H9 (cell line): ENCODE measurements at regions not wholly inside any gene's neighbourhood (a gene's known extent, or its start where the extent isn't known, plus 50 kb on each side); places are given as distances from the start of the nearest gene placed in this dataset.

Experiments used
- DNase-seq: peaks from one replicate; pipeline ENCODE4 v3.0.0-alpha.2; 2017
- H2AFZ ChIP-seq: one replicate; pipeline ENCODE4 v1.6.1; 2013; ENCODE audit warnings: mild to moderate bottlenecking, low read length, control low read depth, moderate library complexity
- H2AK5ac ChIP-seq: 2 replicates; pipeline ENCODE4 v1.6.1; 2013; ENCODE audit warnings: low read length, control low read depth, mixed read lengths; ENCODE audit not compliant: insufficient read length
- H2BK120ac ChIP-seq: one replicate; pipeline ENCODE4 v1.6.1; 2013; ENCODE audit warnings: low read depth, mild to moderate bottlenecking, low read length, control low read depth, inconsistent platforms; ENCODE audit not compliant: poor library complexity, severe bottlenecking
- H2BK12ac ChIP-seq: 2 replicates; pipeline ENCODE4 v1.6.1; 2013; ENCODE audit warnings: low read length, control low read depth, mixed read lengths, low read depth; ENCODE audit not compliant: insufficient read length
- H2BK15ac ChIP-seq: 2 replicates; pipeline ENCODE4 v1.6.1; 2013; ENCODE audit warnings: low read depth, low read length, control low read depth
- H2BK20ac ChIP-seq: one replicate; pipeline ENCODE4 v1.6.1; 2013; ENCODE audit warnings: low read depth, mild to moderate bottlenecking, low read length, control low read depth, inconsistent platforms; ENCODE audit not compliant: poor library complexity, severe bottlenecking
- H2BK5ac ChIP-seq: 2 replicates; pipeline ENCODE4 v1.6.1; 2013; ENCODE audit warnings: low read length, control low read depth, mixed read lengths; ENCODE audit not compliant: insufficient read length
- H3K14ac ChIP-seq: 2 replicates; pipeline ENCODE4 v1.6.1; 2013; ENCODE audit warnings: low read length, control low read depth; ENCODE audit not compliant: insufficient read depth
- H3K18ac ChIP-seq: 2 replicates; pipeline ENCODE4 v1.6.1; 2013; ENCODE audit warnings: low read depth, mild to moderate bottlenecking, mixed read lengths, low read length, control low read depth; ENCODE audit not compliant: insufficient read length
- H3K23ac ChIP-seq: 2 replicates; pipeline ENCODE4 v1.6.1; 2013; ENCODE audit warnings: low read length, control low read depth, mixed read lengths, low read depth; ENCODE audit not compliant: insufficient read length
- H3K23me2 ChIP-seq: 2 replicates; pipeline ENCODE4 v1.6.1; 2013; ENCODE audit warnings: low read depth, mild to moderate bottlenecking, mixed read lengths, low read length, control low read depth; ENCODE audit not compliant: insufficient read length, poor library complexity, severe bottlenecking
- H3K27ac ChIP-seq: 2 replicates; pipeline ENCODE4 v1.5.1; 2013; ENCODE audit warnings: low read length, control low read depth, mixed read lengths, low read depth; ENCODE audit not compliant: insufficient read length
- H3K27me3 ChIP-seq: 2 replicates; pipeline ENCODE4 v1.6.1; 2013; ENCODE audit warnings: low read length, control low read depth, inconsistent platforms; ENCODE audit not compliant: insufficient read depth
- H3K4ac ChIP-seq: 2 replicates; pipeline ENCODE4 v1.6.1; 2013; ENCODE audit warnings: low read depth, mild to moderate bottlenecking, control low read depth, inconsistent platforms, low read length, moderate library complexity
- H3K4me1 ChIP-seq: 2 replicates; pipeline ENCODE4 v1.6.1; 2013; ENCODE audit warnings: low read length, control low read depth, inconsistent platforms; ENCODE audit not compliant: insufficient read depth
- H3K4me2 ChIP-seq: 2 replicates; pipeline ENCODE4 v1.6.1; 2013; ENCODE audit warnings: low read length, control low read depth, mixed read lengths; ENCODE audit not compliant: insufficient read length, insufficient read depth
- H3K56ac ChIP-seq: 2 replicates; pipeline ENCODE4 v1.6.1; 2013; ENCODE audit warnings: low read depth, mild to moderate bottlenecking, mixed read lengths, low read length, control low read depth; ENCODE audit not compliant: insufficient read length
- H3K79me1 ChIP-seq: 2 replicates; pipeline ENCODE4 v1.6.1; 2013; ENCODE audit warnings: low read depth, mild to moderate bottlenecking, moderate library complexity, low read length, control low read depth, inconsistent platforms; ENCODE audit not compliant: insufficient read depth, poor library complexity, severe bottlenecking
- H3K79me2 ChIP-seq: 2 replicates; pipeline ENCODE4 v1.6.1; 2013; ENCODE audit warnings: low read length, control low read depth, inconsistent platforms; ENCODE audit not compliant: insufficient read depth
- H3K9ac ChIP-seq: 2 replicates; pipeline ENCODE4 v1.6.1; 2013; ENCODE audit warnings: low read length, control low read depth, mixed read lengths; ENCODE audit not compliant: insufficient read length; ENCODE audit errors: extremely low read depth
- H3K9me3 ChIP-seq: one replicate; pipeline ENCODE4 v1.6.1; 2013; ENCODE audit warnings: low read depth, low read length, inconsistent platforms; ENCODE audit not compliant: control insufficient read depth
- H3T11ph ChIP-seq: one replicate; pipeline ENCODE4 v1.6.1; 2013; ENCODE audit warnings: mild to moderate bottlenecking, low read length, control low read depth, inconsistent platforms
- H4K20me1 ChIP-seq: one replicate; pipeline ENCODE4 v1.6.1; 2013; ENCODE audit not compliant: control insufficient read depth, insufficient read length, insufficient read depth
- H4K5ac ChIP-seq: 2 replicates; pipeline ENCODE4 v1.6.1; 2013; ENCODE audit warnings: low read depth, mild to moderate bottlenecking, mixed read lengths, low read length, control low read depth; ENCODE audit not compliant: insufficient read length
- H4K8ac ChIP-seq: replicated peaks from 2 replicates; pipeline ENCODE4 v1.6.1; 2013; ENCODE audit warnings: low read length, control low read depth, mixed read lengths, low read depth; ENCODE audit not compliant: insufficient read length
- H4K91ac ChIP-seq: 2 replicates; pipeline ENCODE4 v1.6.1; 2013; ENCODE audit warnings: low read depth, mild to moderate bottlenecking, moderate library complexity, mixed read lengths, low read length, control low read depth; ENCODE audit not compliant: insufficient read length
- H3K27ac Mint-ChIP-seq, 3 experiments: 2 replicates in 2 of 3; 3 replicates in 1 of 3; pipeline ENCODE4 v1.8.0; 2020 to 2021; ENCODE audit warnings: mixed read lengths in 3 of 3, mild to moderate bottlenecking in 1 of 3, moderate library complexity in 1 of 3
- H3K27me3 Mint-ChIP-seq: 2 replicates; pipeline ENCODE4 v1.8.0; 2021; ENCODE audit warnings: low read depth, mild to moderate bottlenecking, moderate library complexity, mixed read lengths
- H3K36me3 Mint-ChIP-seq, 3 experiments: 2 replicates in 2 of 3; 3 replicates in 1 of 3; pipeline ENCODE4 v1.8.0; 2020 to 2021; ENCODE audit warnings: low read depth in 3 of 3, mixed read lengths in 3 of 3; ENCODE audit not compliant: insufficient read depth in 1 of 3
- H3K4me1 Mint-ChIP-seq, 2 experiments: 2 replicates each; pipeline ENCODE4 v1.8.0; 2020; ENCODE audit warnings: mixed read lengths in 2 of 2
- H3K4me3 Mint-ChIP-seq, 2 experiments: 2 replicates in 1 of 2; 3 replicates in 1 of 2; pipeline ENCODE4 v1.8.0; 2020 to 2021; ENCODE audit warnings: mild to moderate bottlenecking in 2 of 2, mixed read lengths in 2 of 2, moderate library complexity in 1 of 2
- H3K9me3 Mint-ChIP-seq, 2 experiments: 2 replicates in 1 of 2; 3 replicates in 1 of 2; pipeline ENCODE4 v1.8.0; 2020; ENCODE audit warnings: mild to moderate bottlenecking in 2 of 2, mixed read lengths in 2 of 2, moderate library complexity in 1 of 2
- CTCF ChIP-seq: fragments of 200-600 bp; sonication (generic); conservative IDR thresholded peaks from 3 replicates; pipeline ENCODE4 v1.8.0; 2021; ENCODE audit warnings: antibody characterized with exemption, mild to moderate bottlenecking
- WGBS: extraction: QIAGEN DNeasy Blood & Tissue Kit; methylation state at CpG from one replicate; pipeline ENCODE4 v1.1.7; 2013; ENCODE audit warnings: missing lambda C conversion rate, low lambda C conversion rate, mixed read lengths; ENCODE audit not compliant: insufficient read length; ENCODE audit errors: extremely low coverage; 5-methylcytosine and 5-hydroxymethylcytosine counted together

GRCh38 chr5:58239731-58240130, 220.2 kb downstream of the PLK2 start:
- Mint-ChIP-seq H3K27me3 (no peaks in the 10 kb centered on the region), H3K4me3 (no peak overlapping the region), H3K4me1 (peaks cover under 1 to 6% of the 10 kb centered on the region in 2 experiments; a peak in 2 of 4 replicates), H3K27ac (no peak overlapping the region), H3K9me3 (no peaks in the 10 kb centered on the region), H3K36me3 (no peaks in the 10 kb centered on the region)
- no peak for DNase-seq
- Histone ChIP-seq H3K23me2 (no peaks in the 10 kb centered on the region), H3K23ac (no peak overlapping the region), H2BK15ac (no peak overlapping the region), H2AK5ac (no peak overlapping the region), H3K56ac (no peak overlapping the region), H3K14ac (no peak overlapping the region), H4K8ac (no peak overlapping the region), H3K4me1 (no peaks in the 10 kb centered on the region), H3K4me2 (no peak overlapping the region), H3K9ac (no peak overlapping the region), H3K27me3 (no peaks in the 10 kb centered on the region), H3K4ac (no peak overlapping the region), H4K91ac (no peak overlapping the region), H3K27ac (no peak overlapping the region), H2AFZ (no peak overlapping the region), H2BK120ac (no peak overlapping the region), H3K79me2 (no peaks in the 10 kb centered on the region), H2BK20ac (no peak overlapping the region), H4K5ac (no peak overlapping the region), H3K18ac (no peak overlapping the region), H2BK5ac (no peak overlapping the region), H2BK12ac (no peak overlapping the region), H3K9me3 (no peaks in the 10 kb centered on the region), H4K20me1 (no peaks in the 10 kb centered on the region), H3T11ph (no peak overlapping the region), H3K79me1 (no peaks in the 10 kb centered on the region)
- no CpG with 5 or more reads among the region's 3 CpGs for WGBS
- no peak for TF ChIP-seq CTCF
